Fibroblast of lung (primary cell): ENCODE measurements at regions not wholly inside any gene's neighbourhood (a gene's known extent, or its start where the extent isn't known, plus 50 kb on each side); places are given as distances from the start of the nearest gene placed in this dataset.

Experiments used
- DNase-seq, 2 donors: peaks; one replicate each; pipeline versions ENCODE4 v3.0.0 to v3.0.0-alpha.2; 2010; ENCODE audit warnings: low read depth in 2 of 2
- H2AFZ ChIP-seq: 2 replicates; pipeline ENCODE4 v1.5.1; 2012; ENCODE audit warnings: low read length, control low read depth, inconsistent platforms
- H3K27ac ChIP-seq: 2 replicates; pipeline ENCODE4 v1.5.1; 2011; ENCODE audit warnings: low read length, control low read depth; ENCODE audit not compliant: insufficient read depth
- H3K27me3 ChIP-seq: 2 replicates; pipeline ENCODE4 v1.5.1; 2011; ENCODE audit warnings: mild to moderate bottlenecking, low read length; ENCODE audit not compliant: control insufficient read depth, insufficient read depth
- H3K36me3 ChIP-seq: 2 replicates; pipeline ENCODE4 v1.5.1; 2011; ENCODE audit warnings: low read length; ENCODE audit not compliant: control insufficient read depth, insufficient read depth
- H3K4me1 ChIP-seq: 2 replicates; pipeline ENCODE4 v1.5.1; 2011; ENCODE audit warnings: low read length; ENCODE audit not compliant: control insufficient read depth, insufficient read depth; ENCODE audit errors: extremely low read depth
- H3K4me2 ChIP-seq: 2 replicates; pipeline ENCODE4 v1.5.1; 2011; ENCODE audit warnings: low read length, control low read depth; ENCODE audit not compliant: insufficient read depth; ENCODE audit errors: extremely low read depth
- H3K4me3 ChIP-seq, 4 experiments: fragments of 200-600 bp in 1 of 4; sonication (generic) in 1 of 4; replicated peaks in 1 of 4; 2 replicates each; pipeline ENCODE4 v1.5.1; 2011 to 2016; ENCODE audit warnings: low read length in 4 of 4, low read depth in 3 of 4, mild to moderate bottlenecking in 3 of 4, control low read depth in 2 of 4, inconsistent platforms in 1 of 4, mixed read lengths in 1 of 4; ENCODE audit not compliant: insufficient read depth in 1 of 4; ENCODE audit errors: control extremely low read depth in 1 of 4
- H3K79me2 ChIP-seq: 2 replicates; pipeline ENCODE4 v1.5.1; 2012; ENCODE audit warnings: mild to moderate bottlenecking, low read length, inconsistent platforms; ENCODE audit not compliant: control insufficient read depth, insufficient read depth
- H3K9ac ChIP-seq: 2 replicates; pipeline ENCODE4 v1.5.1; 2011; ENCODE audit warnings: mild to moderate bottlenecking, low read length, control low read depth; ENCODE audit not compliant: insufficient read depth
- H3K9me3 ChIP-seq: 2 replicates; pipeline ENCODE4 v1.5.1; 2012; ENCODE audit warnings: low read depth, low read length; ENCODE audit not compliant: control insufficient read depth, insufficient read depth
- H4K20me1 ChIP-seq: 2 replicates; pipeline ENCODE4 v1.5.1; 2011; ENCODE audit warnings: low read length; ENCODE audit not compliant: control insufficient read depth, insufficient read depth; ENCODE audit errors: extremely low read depth
- CTCF ChIP-seq, 2 donors: IDR thresholded peaks in 1 of 2; conservative IDR thresholded peaks in 1 of 2; 1 replicate in 1 of 2; 2 replicates in 1 of 2; pipeline ENCODE4 v1.5.1; 2011 to 2012; ENCODE audit warnings: low read length in 2 of 2, control low read depth in 1 of 2, inconsistent platforms in 1 of 2, low read depth in 1 of 2, mild to moderate bottlenecking in 1 of 2
- EZH2 ChIP-seq: IDR thresholded peaks from 2 replicates; pipeline ENCODE4 v1.5.1; 2012; ENCODE audit warnings: low read length, control low read depth, mild to moderate bottlenecking; ENCODE audit errors: missing control alignments

GRCh38 chrX:9320940-9321339 lies 143.9 kb upstream of the TBL1X start:
- H4K20me1 ChIP-seq, result no peaks in the 10 kb centered on the region
- H3K79me2 ChIP-seq, result no peaks in the 10 kb centered on the region
- TF ChIP-seq EZH2 (no peak), CTCF (conservative IDR thresholded peaks at IDR 0.05 in 1 of 2, IDR thresholded peaks at IDR 0.05 in 1 of 2; ENCODE audit: low read depth in 1 of 2, low read length in 2 of 2) (no peak)
- DNase-seq, result peak; percentile 34 to 55
- no peak overlapping the region for H2AFZ ChIP-seq
- H3K36me3 ChIP-seq, result no peaks in the 10 kb centered on the region
- no peaks in the 10 kb centered on the region for H3K9me3 ChIP-seq
- H3K27me3 ChIP-seq, result no peaks in the 10 kb centered on the region
- no peak overlapping the region for H3K4me2 ChIP-seq
- H3K4me3 ChIP-seq, result no peak overlapping the region
- no peak overlapping the region for H3K9ac ChIP-seq
- H3K27ac ChIP-seq, result no peak overlapping the region
- no peaks in the 10 kb centered on the region for H3K4me1 ChIP-seq

- H3K9me3 ChIP-seq, result no peaks in the 10 kb centered on the region
- no peaks in the 10 kb centered on the region for H3K79me2 ChIP-seq
- TF ChIP-seq CTCF (conservative IDR thresholded peaks at IDR 0.05 in 1 of 2, IDR thresholded peaks at IDR 0.05 in 1 of 2; ENCODE audit: low read depth in 1 of 2, low read length in 2 of 2) (no peak), EZH2 (no peak)
- H3K4me1 ChIP-seq, result no peaks in the 10 kb centered on the region
- no peak overlapping the region for H2AFZ ChIP-seq
- no peak overlapping the region for H3K4me2 ChIP-seq
- no peaks in the 10 kb centered on the region for H3K27me3 ChIP-seq
- no peak overlapping the region for H3K27ac ChIP-seq
- no peak overlapping the region for H3K9ac ChIP-seq
- no peak overlapping the region for H3K4me3 ChIP-seq
- H3K36me3 ChIP-seq, result no peaks in the 10 kb centered on the region
- DNase-seq, result no peak
- H4K20me1 ChIP-seq, result no peaks in the 10 kb centered on the region
Observed at GRCh38 chrX:9324676-9325075, 140.2 kb upstream of the TBL1X start.

GRCh38 chrX:9326369-9326768 lies 138.5 kb upstream of the TBL1X start:
- Histone ChIP-seq H3K9me3 (no peaks in the 10 kb centered on the region), H3K36me3 (no peaks in the 10 kb centered on the region), H4K20me1 (no peaks in the 10 kb centered on the region), H3K79me2 (no peaks in the 10 kb centered on the region), H3K9ac (no peak overlapping the region), H3K4me3 (no peak overlapping the region), H2AFZ (no peak overlapping the region), H3K27ac (no peak overlapping the region), H3K4me2 (no peak overlapping the region), H3K27me3 (no peaks in the 10 kb centered on the region), H3K4me1 (no peaks in the 10 kb centered on the region)
- DNase-seq, result no peak
- no peak for TF ChIP-seq EZH2
- no peak for TF ChIP-seq CTCF (conservative IDR thresholded peaks at IDR 0.05 in 1 of 2, IDR thresholded peaks at IDR 0.05 in 1 of 2; ENCODE audit: low read depth in 1 of 2, low read length in 2 of 2)
